ENCODE measurements at regions not wholly inside any gene's neighbourhood (a gene's known extent, or its start where the extent isn't known, plus 50 kb on each side); places are given as distances from the start of the nearest gene placed in this dataset.

- peak; percentile 6 for DNase-seq (ENCODE audit: low spot score)
These were observed 106.8 kb upstream of the NKX1-1 start for GRCh38 chr4:1512738-1513660.

DNA sequence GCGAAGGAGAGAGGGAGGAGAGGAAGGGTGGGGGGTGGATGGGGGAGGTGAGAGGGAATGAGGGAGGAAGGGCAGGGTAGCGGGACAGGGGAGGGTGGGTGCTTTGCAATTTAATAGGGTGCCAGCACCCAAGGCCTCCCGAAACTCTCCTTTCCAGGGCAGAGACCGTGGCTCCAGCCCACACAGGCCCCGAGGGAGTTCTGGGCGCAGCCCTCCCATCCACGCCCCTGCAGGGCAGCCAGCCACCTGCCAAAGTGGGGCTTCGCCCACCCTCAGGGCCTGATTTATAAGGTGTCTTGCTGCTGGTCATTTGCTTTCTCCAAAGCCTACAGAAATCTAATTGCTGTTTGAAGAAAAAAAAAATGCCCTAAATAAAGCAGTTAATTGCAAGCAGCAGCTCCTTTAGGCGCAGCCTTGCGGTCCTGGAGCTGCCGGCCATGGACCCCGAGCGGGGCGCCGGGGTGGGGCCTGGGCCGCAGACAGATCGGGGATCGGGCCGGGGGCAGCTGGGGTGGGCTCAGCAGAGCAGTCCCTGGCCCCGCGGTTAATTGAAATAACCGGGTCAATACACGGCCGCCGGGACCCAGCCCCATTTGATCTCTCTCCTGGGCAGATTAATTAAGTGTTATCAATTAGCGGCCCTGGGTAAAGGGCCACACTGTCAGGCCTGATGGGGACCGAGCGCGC, 106.0 kb upstream of the NKX1-1 start:
- no peak for DNase-seq (ENCODE audit: low spot score)

DNA sequence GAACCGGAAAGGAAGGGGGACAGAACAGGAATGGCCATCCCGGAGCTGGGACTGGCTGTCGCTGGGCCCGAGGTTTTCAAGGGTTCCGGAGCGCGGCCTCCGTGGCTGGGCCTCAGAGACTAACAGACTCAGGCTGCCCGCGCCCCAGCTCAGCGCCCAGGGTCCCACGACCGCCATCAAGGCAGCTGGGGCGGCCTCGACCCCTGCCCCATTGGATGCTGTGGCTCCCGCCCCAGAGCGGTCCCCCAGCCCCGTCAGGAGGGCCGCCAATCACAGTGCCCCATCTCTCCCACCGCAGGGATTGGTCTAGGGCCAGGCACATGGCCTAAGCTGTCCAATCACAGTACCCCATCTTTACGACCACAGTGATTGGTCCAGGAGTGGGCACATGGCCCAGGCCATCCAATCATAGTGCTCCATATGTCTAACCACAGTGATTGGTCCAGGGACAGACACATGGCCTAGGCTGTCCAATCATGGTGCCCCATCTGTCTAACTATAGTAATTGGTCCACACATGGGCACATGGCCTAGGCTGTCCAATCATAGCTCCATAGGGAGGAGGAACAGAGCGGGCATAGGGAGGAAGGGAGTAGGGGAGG, 105.3 kb upstream of the NKX1-1 start:
- DNase-seq (ENCODE audit: low spot score): no peak

GRCh38 chr4:1510931-1511330, 104.7 kb upstream of the NKX1-1 start:
- no peak for DNase-seq (ENCODE audit: low spot score)

DNA sequence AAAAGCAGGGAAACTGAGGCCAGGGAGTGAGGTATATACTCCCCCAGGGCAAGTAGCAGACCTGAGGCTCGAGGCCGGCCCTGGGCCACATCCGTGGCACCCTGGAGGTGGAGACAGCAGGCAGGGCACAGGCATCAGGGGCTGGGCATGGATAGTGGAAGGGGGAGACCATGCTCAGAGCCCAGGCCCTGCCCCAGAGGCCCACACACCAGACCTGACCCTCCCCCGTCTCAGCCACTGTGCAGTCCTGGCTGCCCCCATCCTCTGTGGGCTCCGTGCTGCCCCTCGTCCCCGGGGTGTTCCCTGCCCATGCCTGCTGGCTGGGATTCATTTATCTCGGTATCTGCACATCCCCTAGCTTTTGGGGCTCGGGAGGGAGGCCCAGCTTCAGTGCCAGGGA, 103.1 kb upstream of the NKX1-1 start:
- no peak for DNase-seq (ENCODE audit: low spot score)

GRCh38 chr4:1508161-1509160, 102.2 kb upstream of the NKX1-1 start:
- no peak for DNase-seq (ENCODE audit: low spot score)

- no peak for DNase-seq (ENCODE audit: low spot score)
These were observed 100.9 kb upstream of the NKX1-1 start for GRCh38 chr4:1506956-1507721.

DNA sequence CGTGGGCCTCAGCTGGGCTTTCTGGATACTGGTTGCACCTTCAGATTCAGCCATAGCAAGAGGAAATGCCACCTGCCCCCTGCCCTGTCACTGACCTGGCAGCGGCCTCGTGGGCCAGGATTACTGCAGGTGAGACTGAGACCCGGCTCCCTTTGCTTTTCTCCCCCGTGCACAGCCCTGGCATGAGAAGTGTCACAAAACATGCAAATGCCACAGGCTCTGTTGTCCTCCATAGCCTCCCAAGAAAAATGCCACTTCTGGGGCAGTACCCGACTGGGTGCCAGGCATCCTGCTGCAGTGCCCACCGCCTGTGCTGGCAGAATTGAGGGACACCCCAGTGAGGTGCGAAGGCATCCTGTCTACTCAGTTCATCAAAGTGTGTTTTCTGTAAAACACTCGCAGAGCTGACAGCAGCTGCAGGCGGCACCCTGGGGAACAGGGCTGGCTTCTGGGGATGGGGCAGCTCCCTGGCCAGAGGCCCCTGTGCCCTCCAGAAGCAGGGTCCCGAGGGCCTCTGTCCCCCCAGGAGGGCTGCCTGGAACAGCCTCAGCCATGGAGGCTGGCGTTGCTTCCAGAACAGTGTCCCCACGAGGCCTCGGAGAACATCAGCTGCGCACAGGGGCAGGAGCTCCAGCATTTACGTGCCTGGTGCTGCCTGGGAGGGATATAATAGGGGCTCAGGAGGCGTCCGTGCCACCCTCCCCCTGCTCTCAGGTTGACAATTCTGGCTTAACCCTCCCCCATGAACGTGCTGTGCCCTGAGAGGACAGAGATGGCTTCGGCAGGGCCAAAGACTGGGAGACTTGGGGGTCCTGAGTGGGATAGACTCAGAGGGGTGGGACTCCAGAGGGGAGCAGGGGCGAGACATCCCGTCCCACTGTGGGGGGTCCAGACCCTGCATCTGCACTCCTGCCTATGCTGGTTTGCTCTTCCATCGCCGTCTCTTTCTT, 99.5 kb upstream of the NKX1-1 start:
- DNase-seq (ENCODE audit: low spot score): no peak

GRCh38 chr4:1504595-1505500, 98.6 kb upstream of the NKX1-1 start:
- DNase-seq (ENCODE audit: low spot score): no peak

GRCh38 chr4:1503583-1504471, 97.6 kb upstream of the NKX1-1 start:
- no peak for DNase-seq (ENCODE audit: low spot score)

- DNase-seq (ENCODE audit: low spot score): no peak
These were observed 96.7 kb upstream of the NKX1-1 start for GRCh38 chr4:1502976-1503375.

DNA sequence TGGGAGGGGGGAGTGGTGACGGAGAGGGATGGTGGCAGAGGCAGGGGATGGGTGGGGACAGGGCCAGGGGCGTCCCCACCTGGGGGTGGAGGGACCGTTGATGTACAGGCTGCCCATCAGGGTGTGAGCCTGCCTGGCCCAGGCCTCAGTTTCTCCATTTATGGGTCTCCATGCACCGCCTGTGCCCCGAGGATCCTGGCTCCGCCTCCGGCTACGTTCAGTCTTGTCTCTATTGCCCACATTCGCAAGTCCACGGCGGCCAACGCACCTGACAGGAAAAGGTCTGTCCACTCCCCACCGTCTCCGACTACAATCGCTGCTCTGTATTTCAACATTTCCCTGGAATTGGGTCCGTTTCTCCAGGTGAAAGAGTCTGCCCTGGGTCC, 96.3 kb upstream of the NKX1-1 start:
- DNase-seq (ENCODE audit: low spot score): no peak

DNA sequence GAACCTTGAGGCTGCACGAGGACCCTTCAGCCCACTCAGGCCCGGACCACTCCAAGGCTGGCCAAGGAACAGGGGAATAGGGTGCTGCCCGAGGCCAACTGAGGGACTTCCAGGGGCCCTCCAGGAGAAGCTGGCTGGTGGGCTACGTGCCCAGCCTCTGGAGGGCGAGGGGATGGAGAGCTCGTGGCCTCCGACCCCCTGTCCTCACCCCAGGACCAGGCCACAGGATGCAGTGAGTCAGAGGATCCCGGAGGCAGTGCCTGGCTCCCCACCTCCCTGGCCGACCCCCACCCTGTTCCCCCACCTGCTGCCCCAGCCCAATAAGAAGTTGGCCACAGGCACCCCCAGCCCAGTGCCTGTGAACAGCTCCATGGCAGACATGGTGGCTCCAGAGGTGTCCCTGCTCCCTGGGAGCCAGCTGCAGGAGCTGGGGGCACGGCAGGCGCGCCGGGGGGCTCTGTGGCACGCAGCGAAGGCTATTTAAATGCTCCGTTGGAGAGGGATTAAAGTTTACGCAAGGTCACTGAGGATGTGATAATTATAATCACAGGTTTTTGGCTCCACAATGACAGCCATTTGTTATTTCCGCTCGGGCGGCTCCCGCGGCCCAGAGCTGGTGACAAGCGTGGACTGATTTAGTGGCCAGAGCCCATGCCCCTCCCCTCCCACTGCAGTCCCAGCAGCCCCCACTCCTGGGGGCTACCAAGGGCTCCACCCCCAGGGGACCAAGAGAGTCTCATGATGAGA, 95.7 kb upstream of the NKX1-1 start:
- DNase-seq (ENCODE audit: low spot score): no peak

GRCh38 chr4:1500966-1501753, 94.9 kb upstream of the NKX1-1 start:
- DNase-seq (ENCODE audit: low spot score): no peak

GRCh38 chr4:1500231-1500965, 94.2 kb upstream of the NKX1-1 start:
- DNase-seq (ENCODE audit: low spot score): no peak
